ENCODE measurements at regions not wholly inside any gene's neighbourhood (a gene's known extent, or its start where the extent isn't known, plus 50 kb on each side); places are given as distances from the start of the nearest gene placed in this dataset.
"Not testable (repeated sequence)": the region's sequence is repeated elsewhere in the genome, so short reads cannot be mapped to it uniquely, and the experiment has no call there.

DNA sequence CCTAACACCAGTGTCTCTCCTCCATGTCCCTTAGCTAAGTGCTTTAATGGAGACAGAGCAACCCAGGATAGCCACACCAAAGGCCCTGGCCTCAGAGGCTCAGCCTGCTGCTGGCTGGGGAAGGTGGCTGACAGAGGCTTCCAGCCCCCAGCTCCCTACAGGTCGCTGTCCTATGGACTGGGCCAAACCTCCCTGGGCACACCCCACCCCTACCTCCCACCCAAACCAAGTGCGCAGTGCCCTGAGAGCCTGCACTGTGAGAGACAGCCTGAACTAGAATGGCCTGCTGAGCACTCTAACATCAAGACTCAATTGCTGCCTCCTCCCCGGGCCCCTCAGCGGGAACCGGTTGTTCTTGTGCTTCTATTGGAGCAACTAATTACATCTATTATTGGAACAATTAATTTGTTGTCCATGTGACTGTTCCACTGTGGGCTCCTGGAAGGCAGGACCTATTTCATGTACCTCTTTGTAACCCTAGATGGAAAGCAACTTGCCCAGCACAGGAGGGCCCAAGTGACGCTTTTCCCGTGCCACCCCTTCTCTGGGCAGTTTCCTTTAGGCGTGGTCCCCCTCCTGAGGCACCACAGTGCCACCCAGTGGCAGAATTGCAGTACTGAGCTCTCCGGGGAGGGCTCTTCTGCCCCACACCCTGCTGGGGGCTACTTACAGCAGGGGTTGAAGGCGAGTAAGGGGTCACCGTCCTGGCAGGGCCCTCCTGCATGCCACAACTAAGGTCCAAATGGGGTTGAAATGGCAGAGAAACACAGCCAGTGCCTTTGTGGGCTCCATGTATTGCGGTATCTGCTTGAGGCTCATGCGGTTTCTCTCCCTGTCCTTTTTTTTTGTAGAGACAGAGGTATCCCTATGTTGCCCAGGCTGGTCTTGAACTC is 63.7 kb upstream of the WAPL start:
- no peaks in the 10 kb centered on the region for H3K9me2 ChIP-seq (replicated peaks; ENCODE audit: insufficient read depth)

GRCh38 chr10:86586516-86586915 is 64.9 kb upstream of the WAPL start:
- H3K9me2 ChIP-seq (replicated peaks; ENCODE audit: insufficient read depth) = no peaks in the 10 kb centered on the region
- 85% methylated on average over 4 of the region's 4 CpGs for WGBS (ENCODE audit: low lambda C conversion rate, missing lambda C conversion rate)
- DNase-seq (ENCODE audit: low spot score) = no peak
- no peak overlapping the region for H3K4me3 ChIP-seq
- no peaks in the 10 kb centered on the region for H4K20me1 ChIP-seq (ENCODE audit: insufficient read depth, poor library complexity, severe bottlenecking)
- H3K4me1 ChIP-seq (ENCODE audit: insufficient read depth) = no peaks in the 10 kb centered on the region
- H3K36me3 ChIP-seq (replicated peaks; ENCODE audit: insufficient read depth, low read depth) = no peaks in the 10 kb centered on the region
- TF ChIP-seq EZH2phosphoT487 (IDR thresholded peaks at IDR 0.05; ENCODE audit: low read depth, severe bottlenecking, unreplicated experiment) = no peak
- TF ChIP-seq, protein P1, sequence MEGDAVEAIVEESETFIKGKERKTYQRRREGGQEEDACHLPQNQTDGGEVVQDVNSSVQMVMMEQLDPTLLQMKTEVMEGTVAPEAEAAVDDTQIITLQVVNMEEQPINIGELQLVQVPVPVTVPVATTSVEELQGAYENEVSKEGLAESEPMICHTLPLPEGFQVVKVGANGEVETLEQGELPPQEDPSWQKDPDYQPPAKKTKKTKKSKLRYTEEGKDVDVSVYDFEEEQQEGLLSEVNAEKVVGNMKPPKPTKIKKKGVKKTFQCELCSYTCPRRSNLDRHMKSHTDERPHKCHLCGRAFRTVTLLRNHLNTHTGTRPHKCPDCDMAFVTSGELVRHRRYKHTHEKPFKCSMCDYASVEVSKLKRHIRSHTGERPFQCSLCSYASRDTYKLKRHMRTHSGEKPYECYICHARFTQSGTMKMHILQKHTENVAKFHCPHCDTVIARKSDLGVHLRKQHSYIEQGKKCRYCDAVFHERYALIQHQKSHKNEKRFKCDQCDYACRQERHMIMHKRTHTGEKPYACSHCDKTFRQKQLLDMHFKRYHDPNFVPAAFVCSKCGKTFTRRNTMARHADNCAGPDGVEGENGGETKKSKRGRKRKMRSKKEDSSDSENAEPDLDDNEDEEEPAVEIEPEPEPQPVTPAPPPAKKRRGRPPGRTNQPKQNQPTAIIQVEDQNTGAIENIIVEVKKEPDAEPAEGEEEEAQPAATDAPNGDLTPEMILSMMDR (IDR thresholded peaks at IDR 0.05; ENCODE audit: poor library complexity) = no peak
- no peak for TF ChIP-seq EZH2 (IDR thresholded peaks at IDR 0.05; ENCODE audit: borderline replicate concordance)
- H3K9me3 ChIP-seq (ENCODE audit: low read depth) = no peaks in the 10 kb centered on the region
- H3K27ac ChIP-seq = no peak overlapping the region
- no peaks in the 10 kb centered on the region for H3K27me3 ChIP-seq
- H3K79me2 ChIP-seq = no peaks in the 10 kb centered on the region
- H3K4me2 ChIP-seq = no peak overlapping the region
- H2AFZ ChIP-seq = no peak overlapping the region

More for the DNA sequence above, 63.7 kb upstream of the WAPL start:
- no peak overlapping the region for H3K27ac ChIP-seq
- H3K4me1 ChIP-seq (ENCODE audit: insufficient read depth) = no peaks in the 10 kb centered on the region
- H3K27me3 ChIP-seq = no peaks in the 10 kb centered on the region
- WGBS (ENCODE audit: low lambda C conversion rate, missing lambda C conversion rate) = 39% methylated on average over 13 of the region's 13 CpGs
- no peaks in the 10 kb centered on the region for H4K20me1 ChIP-seq (ENCODE audit: insufficient read depth, poor library complexity, severe bottlenecking)
- peak overlapping the region; percentile 62 for H3K4me2 ChIP-seq
- H3K4me3 ChIP-seq = no peak overlapping the region
- H3K36me3 ChIP-seq (replicated peaks; ENCODE audit: insufficient read depth, low read depth) = no peaks in the 10 kb centered on the region
- H3K9me3 ChIP-seq (ENCODE audit: low read depth) = no peaks in the 10 kb centered on the region
- peak; percentile 80 for DNase-seq (ENCODE audit: low spot score)
- no peaks in the 10 kb centered on the region for H3K79me2 ChIP-seq
- H2AFZ ChIP-seq = no peak overlapping the region
- TF ChIP-seq, protein P1 (IDR thresholded peaks at IDR 0.05; ENCODE audit: poor library complexity) = peak; percentile 99
- no peak for TF ChIP-seq EZH2 (IDR thresholded peaks at IDR 0.05; ENCODE audit: borderline replicate concordance)

DNA sequence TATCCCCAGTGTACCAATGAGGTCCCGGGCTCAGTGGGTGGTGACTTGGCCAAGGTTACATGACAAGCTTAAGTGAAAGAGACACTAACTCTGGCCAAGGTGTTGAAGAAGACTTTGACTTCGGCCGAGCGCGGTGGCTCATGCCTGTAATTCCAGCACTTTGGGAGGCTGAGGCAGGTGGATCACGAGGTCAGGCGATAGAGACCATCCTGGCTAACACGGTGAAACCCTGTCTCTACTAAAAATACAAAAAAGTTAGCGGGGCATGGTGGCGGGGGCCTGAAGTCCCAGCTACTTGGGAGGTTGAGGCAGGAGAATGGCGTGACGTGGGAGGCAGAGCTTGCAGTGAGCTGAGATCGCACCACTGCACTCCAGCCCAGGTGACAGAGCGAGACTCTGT is 65.6 kb upstream of the OPN4 start:
- H3K27ac ChIP-seq; H3K9me2 ChIP-seq (replicated peaks; ENCODE audit: insufficient read depth); H3K27me3 ChIP-seq; H3K4me3 ChIP-seq; H3K4me2 ChIP-seq; H3K36me3 ChIP-seq (replicated peaks; ENCODE audit: insufficient read depth, low read depth); H2AFZ ChIP-seq; H4K20me1 ChIP-seq (ENCODE audit: insufficient read depth, poor library complexity, severe bottlenecking); H3K9me3 ChIP-seq (ENCODE audit: low read depth); DNase-seq (ENCODE audit: low spot score); H3K79me2 ChIP-seq; H3K4me1 ChIP-seq (ENCODE audit: insufficient read depth): not testable (repeated sequence)
- WGBS (ENCODE audit: low lambda C conversion rate, missing lambda C conversion rate) = 89% methylated on average over 14 of the region's 14 CpGs

DNA sequence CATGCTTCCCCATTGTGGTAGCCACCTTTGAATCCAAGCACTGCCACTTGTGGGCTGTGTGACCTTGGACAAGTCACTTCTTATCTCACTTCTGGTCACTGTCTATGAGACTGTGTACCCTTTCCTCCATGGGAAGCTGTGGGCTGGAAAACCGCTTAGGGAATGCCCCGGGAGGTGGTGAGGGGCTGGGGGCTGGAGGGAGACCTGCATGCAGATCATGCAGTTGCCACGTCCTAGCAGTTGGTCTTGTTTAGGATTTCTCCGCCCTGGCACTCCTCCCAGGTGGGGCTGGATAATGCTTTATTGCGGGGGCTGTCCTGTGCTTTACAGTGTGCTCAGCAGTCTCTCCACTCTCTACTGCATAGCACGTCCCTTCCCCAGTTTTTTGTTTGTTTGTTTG is 62.9 kb upstream of the OPN4 start:
- TF ChIP-seq, protein P1 (IDR thresholded peaks at IDR 0.05; ENCODE audit: poor library complexity) = no peak
- TF ChIP-seq EZH2 (IDR thresholded peaks at IDR 0.05; ENCODE audit: borderline replicate concordance) = no peak
- no peaks in the 10 kb centered on the region for H3K4me1 ChIP-seq (ENCODE audit: insufficient read depth)
- H3K9me2 ChIP-seq (replicated peaks; ENCODE audit: insufficient read depth) = no peaks in the 10 kb centered on the region
- H3K27me3 ChIP-seq = no peaks in the 10 kb centered on the region
- H3K27ac ChIP-seq = no peak overlapping the region
- no peak overlapping the region for H3K4me2 ChIP-seq
- H3K4me3 ChIP-seq = no peak overlapping the region
- 81% methylated on average over 6 of the region's 6 CpGs for WGBS (ENCODE audit: low lambda C conversion rate, missing lambda C conversion rate)
- no peaks in the 10 kb centered on the region for H3K79me2 ChIP-seq
- no peaks in the 10 kb centered on the region for H4K20me1 ChIP-seq (ENCODE audit: insufficient read depth, poor library complexity, severe bottlenecking)
- H3K36me3 ChIP-seq (replicated peaks; ENCODE audit: insufficient read depth, low read depth) = no peaks in the 10 kb centered on the region
- no peaks in the 10 kb centered on the region for H3K9me3 ChIP-seq (ENCODE audit: low read depth)
- DNase-seq (ENCODE audit: low spot score) = no peak
- no peak overlapping the region for H2AFZ ChIP-seq
